HL-60 (cell line): ENCODE measurements at regions not wholly inside any gene's neighbourhood (a gene's known extent, or its start where the extent isn't known, plus 50 kb on each side); places are given as distances from the start of the nearest gene placed in this dataset.

Source experiments
- CTCF ChIP-seq: IDR thresholded peaks from one replicate; pipeline ENCODE4 v1.5.1; 2011; ENCODE audit warnings: low read length, control low read depth, inconsistent platforms; ENCODE audit not compliant: insufficient read depth
- GABPA ChIP-seq: IDR thresholded peaks from 2 replicates; pipeline ENCODE4 v1.6.1; 2012; ENCODE audit warnings: low read depth
- POLR2AphosphoS5 ChIP-seq: IDR thresholded peaks from 2 replicates; pipeline ENCODE4 v1.6.1; 2012; ENCODE audit warnings: low read depth
- REST ChIP-seq: IDR thresholded peaks from 2 replicates; pipeline ENCODE4 v1.6.1; 2012; ENCODE audit warnings: low read depth; ENCODE audit not compliant: insufficient replicate concordance
- SPI1 ChIP-seq: IDR thresholded peaks from 2 replicates; pipeline ENCODE4 v1.6.1; 2012; ENCODE audit warnings: low read depth, mild to moderate bottlenecking, borderline replicate concordance

DNA sequence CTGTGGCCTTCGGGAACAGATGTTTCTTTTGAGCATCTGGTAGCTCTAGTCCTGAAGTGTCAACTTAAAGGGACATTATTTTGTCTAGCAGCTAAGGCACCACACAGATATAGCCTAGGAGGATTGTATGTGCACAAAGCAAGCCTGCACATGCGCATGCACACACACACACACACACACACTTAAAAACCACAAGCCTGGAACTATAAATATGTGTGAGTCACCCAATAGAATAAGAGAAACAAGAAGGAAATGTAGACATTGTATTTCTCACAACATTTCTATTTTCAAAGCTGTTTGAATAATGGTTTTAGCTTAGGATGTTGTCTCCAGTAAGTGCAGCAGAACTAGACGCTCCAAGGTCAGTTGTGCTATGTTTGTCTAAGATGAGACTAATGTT is 516.5 kb downstream of the SUCLA2 start:
- TF ChIP-seq CTCF (no peak), POLR2AphosphoS5 (no peak), GABPA (no peak), REST (no peak), SPI1 (no peak)
